Right renal cortex interstitium (tissue), 3 donors: ENCODE measurements at regions not wholly inside any gene's neighbourhood (a gene's known extent, or its start where the extent isn't known, plus 50 kb on each side); places are given as distances from the start of the nearest gene placed in this dataset.
"Not testable (repeated sequence)": the region's sequence is repeated elsewhere in the genome, so short reads cannot be mapped to it uniquely, and the experiment has no call there.

Experiments
- DNase-seq, 3 donors: peaks; one replicate each; pipeline ENCODE4 v3.0.0-alpha.2; 2013; ENCODE audit warnings: low read depth in 3 of 3, low spot score in 2 of 3

DNA sequence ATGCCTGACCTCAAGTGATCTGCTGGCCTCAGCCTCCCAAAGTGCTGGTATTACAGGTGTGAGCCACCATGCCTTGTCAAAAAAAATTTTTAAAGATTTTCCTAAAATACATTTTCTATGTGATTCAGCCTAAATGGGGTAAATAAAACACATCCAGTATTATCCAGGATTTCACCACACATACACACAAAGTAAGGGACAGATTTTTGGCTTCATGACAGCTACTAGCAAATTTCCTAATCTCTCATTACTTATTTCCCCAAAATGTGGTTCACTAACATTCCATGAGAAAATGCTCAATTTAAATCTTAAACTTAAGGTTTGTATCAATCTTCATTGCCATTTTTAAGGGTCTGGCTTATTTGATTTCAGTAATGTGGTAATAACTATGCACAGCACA is 348.5 kb upstream of the INTU start:
- DNase-seq = no peak

DNA sequence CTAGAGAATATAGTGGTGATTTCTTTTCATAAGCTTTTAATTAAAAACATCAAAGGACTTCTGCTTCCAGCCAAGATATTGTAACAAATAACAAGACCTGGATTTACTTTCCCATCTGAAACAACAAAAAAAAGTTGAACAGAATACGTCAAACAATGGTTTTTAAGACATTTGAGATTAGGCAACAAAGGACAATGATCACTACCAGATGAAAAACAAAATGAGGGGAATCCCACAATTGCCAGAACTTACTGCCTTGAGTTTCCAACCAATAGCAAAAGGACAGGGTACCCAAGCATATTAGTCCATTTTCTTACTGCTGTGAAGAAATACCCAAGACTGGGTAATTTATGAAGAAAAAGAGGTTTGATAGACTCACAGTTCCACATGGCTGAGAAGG is 341.4 kb upstream of the INTU start:
- no peak for DNase-seq

DNA sequence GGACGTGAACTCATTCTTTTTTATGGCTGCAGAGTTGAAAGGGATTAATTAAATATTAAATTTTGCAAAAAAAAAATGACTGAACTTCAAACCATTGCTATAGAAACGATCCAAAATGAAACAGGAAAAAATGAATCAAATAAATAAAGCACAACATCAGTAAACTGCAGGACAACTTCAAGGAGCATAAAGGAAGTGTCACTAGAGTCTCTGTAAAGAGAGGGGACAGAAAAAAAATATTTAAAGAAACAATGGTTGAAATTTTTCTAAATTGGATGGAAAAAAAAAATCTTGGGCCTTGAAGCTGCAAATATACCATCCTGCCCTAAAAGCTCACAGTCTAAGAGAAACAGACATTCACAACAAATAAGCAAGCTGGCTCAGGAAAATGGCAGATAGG is 339.3 kb upstream of the INTU start:
- DNase-seq = peak in 1 of 3 donors; percentile 25

DNA sequence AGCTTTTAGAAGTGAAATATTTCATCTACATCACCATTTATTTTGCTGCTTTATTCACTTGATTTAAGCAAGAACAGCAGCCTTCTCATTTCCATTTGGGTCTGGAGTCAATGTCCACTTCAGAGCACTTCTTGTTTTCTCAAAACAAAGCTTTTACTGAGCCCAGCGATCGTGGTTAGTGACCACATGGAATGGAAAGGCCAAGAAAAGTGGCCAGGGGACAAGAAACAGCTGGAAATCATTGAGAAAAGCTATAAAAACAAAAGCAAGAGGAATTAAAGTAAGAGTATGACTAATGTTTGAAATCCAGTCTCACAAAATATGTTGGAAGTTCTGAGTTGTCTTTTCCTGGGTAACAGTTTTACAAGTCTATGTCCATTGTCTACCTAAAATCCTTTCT is 328.4 kb upstream of the INTU start:
- DNase-seq = no peak

DNA sequence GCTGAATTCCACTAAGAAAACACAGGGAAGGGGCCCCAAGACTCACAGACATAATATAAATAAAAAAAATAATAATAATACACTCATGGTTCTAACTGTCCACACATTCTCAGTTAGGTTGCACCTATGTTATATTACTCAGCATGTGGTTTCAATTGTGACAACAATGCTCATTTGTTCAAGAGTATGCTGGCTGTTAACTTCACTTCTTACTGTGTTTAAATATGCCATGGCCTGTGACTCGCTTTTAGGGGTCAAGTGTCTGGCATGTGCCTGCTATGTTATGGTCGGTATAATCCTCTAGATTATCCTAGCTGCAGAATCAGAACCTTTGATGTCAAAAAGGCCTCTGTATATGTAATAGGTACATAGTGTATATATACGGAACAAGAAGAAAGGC is 324.8 kb upstream of the INTU start:
- DNase-seq = no peak

DNA sequence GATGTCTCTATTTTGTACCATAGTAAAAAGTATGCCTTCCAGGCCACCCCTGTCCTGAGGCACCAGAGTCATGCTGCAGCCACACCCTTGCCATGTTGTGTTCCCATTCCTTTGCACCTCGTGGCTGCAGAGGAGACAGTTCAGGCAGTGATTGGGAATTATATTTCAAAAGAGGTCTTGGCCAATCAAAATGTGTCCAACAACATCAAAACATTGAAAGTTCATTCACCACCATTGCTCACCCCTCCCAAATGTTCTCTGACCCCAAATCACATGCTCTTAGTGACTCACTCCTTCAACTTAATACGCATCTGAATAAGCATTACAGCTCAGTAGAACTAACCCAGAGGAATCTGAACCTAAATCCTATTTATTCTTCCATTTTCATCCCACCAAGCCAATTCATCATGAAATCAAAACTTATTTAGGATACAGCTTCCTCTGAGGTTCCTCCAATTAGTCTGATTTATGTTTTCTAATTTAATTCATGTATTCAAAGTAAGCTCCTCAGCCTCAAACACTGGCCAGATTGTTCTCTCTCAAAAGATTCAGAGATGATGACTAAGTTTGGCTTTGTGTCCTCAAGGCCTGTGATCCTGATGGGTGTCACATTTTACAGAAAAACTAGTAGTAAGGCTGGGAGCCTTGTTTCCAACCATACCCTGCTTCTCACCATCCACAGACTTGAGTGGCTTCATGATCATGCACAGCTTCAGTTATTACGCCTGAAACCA is 323.2 kb upstream of the INTU start:
- DNase-seq = no peak

DNA sequence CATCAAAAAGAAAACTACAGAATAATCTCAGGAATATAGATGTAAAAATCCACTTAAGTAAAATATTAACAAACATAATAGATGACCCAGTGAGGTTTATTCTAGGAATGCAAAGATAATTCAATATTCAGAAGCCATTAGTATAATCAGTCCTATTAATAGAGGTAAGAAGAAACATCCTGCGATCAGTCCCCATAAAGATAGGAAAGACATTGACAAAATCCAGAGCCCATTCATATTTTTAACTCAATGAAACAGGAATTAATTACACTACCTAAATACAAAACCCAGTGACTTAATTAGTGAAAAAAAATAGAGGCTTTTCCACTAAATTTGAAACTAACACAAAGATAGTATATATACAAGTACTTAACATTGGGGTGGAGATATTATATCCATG is 321.4 kb upstream of the INTU start:
- DNase-seq = no peak

DNA sequence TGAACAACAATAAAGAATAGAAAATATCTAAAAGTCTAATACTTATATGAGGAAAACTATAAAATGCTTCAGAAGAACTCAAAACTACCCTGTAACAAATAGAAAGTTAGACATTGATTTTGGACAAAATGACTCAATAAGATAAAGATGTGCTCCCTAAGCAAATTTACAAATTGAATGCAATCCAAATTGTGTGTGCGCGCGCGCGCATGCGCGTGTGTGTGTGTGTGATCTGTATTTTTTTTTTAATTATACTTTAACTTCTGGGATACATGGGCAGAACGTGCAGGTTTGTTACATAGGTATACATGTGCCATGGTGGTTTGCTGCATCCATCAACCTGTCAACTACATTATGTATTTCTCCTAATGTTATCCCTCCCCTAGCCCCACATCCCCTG is 320.8 kb upstream of the INTU start:
- no peak for DNase-seq

DNA sequence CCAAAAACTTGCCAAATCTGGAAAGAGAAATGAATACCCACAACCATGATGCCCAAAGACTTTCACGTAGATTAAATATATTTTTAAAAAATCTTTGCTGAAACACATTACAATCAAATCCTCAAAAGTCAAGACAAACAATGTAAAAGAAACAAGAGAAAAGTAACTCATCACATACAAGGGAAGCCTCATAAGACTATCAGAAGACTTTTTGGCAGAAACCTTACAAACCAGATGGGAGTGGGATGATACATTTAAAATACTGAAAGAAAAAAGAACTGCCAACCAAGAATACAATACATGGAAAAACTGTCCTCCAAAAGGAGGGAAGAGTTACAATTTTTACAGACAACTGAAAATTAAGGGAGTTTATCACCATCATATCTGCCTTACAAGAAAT is 319.0 kb upstream of the INTU start:
- no peak for DNase-seq

DNA sequence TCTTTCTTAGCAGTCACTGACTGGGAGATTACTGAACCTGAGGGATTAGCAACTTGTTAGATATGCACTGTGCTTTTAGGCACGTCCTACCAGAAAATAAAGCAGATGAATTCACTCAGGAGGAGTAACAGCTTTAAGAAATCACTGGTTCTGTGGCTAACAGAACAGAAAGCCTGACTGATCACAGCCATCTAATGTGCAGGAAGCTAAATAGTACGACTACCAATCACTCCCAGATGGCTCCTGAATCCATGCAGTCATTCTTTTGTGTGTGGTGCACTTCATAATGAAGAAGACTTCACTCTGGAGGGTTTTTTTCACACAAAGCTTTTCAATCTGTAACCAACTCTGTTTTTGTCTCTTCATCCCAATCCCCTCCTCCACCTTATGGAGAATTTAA is 305.3 kb upstream of the INTU start:
- no peak for DNase-seq

DNA sequence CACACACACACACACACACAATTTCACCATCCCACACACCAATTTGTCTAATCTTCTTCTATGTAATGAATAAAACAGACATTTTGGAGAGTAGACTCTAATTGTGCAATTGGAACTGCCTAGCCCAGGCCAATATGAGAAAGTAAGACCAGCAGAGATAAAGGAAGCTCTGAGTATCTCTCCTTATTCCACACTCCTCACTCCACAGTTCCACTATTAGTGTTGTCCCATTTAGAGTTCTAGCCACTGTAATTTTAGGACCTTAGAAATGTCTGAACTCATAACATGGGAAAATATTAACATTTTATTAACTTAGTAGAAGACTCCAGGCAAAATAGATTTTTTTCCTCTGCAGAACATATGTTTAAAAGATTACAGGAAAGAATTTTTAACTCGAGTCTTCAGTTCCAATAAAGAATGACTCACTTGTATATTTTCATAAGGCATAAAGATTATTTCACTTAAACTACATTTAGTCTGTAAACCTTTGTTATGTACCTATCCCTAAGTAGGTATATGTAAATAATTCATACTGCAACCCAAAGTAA is 297.6 kb upstream of the INTU start:
- no peak for DNase-seq

DNA sequence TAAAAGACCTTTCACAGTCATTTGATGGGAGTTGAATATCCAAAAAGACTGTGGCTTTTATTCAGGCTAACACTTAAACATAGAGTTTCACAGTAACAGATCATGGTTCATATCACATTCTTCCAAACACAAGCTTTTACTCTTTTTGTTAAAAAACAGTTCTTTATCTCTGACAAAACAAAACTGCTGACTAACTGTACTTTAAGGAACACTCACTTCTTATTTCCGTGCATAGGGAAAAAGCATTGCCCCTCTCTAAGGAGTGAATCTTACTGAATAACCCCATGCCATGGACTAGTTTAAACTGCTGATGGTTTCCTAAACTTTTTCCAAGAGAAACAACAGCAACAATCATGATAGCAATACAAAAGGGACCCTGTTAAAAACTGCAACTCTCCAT is 297.0 kb upstream of the INTU start:
- DNase-seq = no peak

DNA sequence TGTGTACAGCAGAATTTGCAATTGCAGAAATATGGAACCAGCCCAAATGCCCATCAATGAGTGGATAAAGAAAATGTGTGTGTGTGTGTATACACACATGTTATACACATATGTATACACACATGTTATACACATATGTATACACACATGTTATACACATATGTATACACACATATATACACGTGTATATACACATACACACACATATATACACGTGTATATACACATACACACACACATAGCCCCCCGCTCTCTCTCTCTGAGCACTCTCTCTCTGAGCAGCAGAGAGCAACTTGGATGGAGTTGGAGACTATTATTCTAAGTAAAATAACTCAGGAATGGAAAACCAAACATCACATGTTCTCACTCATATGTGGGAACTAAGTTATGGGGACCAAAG is 289.6 kb upstream of the INTU start:
- DNase-seq = not testable (repeated sequence)

DNA sequence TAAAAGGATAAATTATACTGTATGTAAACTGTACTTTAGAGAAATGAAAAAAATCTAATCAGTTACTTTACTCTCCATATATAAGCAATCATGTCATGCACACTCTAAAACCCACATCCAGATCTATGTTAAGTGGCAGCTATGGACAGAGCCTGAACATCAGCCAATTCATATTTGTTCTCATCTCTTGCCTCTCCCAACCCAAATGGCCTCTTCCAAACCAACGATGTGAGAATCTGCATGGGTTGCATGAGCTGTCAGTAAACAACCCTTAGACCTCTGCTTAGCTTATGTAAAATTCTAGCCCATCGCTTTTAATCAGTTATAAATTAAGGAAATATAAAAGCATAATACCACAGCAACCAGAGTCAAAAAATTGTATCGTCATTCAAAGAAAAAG is 288.7 kb upstream of the INTU start:
- DNase-seq = no peak

DNA sequence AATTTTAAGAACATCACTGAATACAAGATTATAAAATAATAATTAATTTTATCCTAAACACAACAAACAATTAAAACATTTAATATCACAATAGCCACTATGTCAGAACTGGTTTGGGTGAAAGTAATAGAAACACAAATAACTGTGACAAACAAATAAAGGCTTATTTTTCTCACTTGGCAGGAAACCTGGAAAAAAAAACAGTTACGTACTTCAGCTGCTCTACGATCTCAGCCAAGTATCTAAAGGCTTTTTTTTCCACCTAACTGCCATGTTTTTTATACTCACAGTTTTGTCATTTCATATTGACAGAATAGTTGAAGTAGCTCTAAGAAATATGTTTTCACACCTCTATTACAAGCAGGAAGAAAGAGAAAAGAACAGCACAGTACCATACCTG is 284.8 kb upstream of the INTU start:
- DNase-seq = no peak

DNA sequence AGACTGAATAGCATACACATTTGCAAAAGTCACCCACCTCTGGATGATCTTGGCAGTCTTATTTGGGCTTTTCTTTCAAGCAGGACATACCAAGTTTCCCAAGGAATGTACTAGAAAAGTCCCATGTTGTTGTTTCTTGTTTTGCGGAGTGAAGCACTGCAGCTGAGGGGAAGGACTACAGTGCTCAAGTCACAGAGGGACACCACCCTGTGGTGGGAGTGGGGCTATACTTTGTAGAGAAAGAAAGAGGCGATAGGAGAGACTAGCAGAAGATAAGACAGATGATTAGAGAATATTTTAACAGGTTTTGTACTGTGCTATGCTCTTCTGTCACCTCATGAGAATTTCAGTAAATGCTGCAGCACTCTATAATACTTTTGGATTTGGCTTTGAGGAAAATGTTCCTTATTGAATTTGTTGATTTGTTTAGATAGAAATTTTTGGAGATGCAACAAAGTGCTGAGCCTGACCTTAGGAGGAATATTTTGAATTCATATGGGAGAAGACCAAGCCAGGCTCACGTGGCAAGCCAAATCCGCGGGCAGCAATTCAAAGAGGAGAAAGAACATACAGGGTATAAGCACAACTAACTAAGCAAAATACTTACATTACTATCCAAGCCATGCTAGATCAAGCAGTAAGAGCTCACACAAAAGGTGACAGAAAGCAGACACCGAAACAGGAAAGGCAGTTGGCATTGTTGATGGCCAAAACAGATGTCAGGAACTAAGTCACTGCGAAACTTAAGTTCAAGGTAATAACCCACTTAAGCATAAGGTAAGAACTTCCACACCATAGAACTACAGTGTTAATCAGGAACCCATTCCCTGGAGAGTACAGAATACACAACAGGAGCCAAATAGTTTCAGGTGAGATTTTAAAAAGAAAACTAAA is 280.3 kb upstream of the INTU start:
- no peak for DNase-seq

DNA sequence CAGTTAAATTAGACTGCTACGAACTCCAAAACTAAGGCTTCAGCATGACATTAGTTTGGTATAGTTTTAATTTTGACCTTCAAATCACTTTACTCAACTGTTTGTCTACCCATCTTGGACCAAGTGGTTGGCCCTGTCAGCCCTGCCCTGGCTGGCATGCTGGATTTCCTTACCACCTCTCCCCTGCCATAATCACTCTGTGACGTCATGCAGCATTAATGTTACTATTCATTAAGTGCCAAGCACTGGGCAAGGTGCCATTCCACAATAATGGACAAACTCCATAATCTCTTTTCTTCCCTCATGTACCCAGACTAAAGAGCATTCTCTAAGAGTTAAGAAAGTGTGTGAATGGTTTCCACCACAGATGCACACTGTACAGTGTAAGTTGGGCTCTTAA is 277.0 kb upstream of the INTU start:
- DNase-seq = no peak

DNA sequence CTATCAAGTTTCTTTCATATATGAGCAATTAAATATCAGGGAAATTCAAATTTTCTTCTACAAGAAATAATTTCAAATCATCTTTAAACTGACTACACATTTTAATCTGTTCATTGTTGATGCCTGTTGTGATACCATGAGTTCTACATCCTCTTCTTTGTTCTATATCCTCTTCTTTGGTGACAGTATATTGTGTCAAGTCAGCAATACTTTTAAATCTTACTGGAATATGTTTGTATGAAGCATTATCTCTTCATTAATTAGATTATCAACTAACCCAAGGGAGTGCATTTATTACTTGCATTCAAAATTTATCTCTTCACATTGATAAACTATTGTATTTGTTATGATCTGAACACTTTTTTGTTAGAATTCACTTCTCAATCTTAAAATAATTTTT is 275.0 kb upstream of the INTU start:
- no peak for DNase-seq

DNA sequence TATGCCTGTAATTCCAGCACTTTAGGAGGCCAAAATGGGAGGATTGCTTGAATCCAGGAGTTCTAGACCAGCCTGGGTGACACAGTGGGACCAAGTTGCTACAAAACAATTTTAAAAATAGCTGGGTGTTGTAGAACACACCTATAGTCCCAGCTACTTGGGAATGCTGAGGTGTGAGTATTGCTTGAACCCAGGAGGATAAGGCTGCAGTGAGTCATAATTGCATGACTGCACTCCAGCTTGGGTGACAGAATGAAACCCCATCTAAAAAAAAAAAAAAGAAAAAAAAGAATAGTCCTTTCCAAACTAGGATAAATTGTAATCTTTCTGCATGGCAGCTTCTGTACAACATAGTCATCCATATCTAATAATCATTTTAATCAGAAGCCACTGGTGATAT is 270.1 kb upstream of the INTU start:
- no peak for DNase-seq

DNA sequence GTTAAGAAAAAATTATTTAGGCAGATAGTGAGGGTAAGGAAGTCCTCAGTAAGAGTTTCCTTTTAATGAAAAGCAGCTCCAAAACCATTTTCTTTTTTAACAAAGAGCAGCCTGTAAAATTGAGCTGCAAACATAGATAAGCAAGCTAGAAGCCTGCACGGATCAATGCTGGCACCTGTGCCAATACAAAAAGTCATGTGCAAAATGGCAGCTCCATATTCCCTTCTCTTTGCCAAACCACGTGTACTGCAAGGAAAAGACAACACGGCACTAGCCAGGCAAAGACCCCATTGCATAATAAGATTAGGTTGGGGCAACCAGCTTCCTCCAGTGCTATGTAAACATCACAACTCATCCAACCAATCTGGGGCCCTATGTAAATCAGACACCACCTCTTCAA is 268.4 kb upstream of the INTU start:
- DNase-seq = no peak

DNA sequence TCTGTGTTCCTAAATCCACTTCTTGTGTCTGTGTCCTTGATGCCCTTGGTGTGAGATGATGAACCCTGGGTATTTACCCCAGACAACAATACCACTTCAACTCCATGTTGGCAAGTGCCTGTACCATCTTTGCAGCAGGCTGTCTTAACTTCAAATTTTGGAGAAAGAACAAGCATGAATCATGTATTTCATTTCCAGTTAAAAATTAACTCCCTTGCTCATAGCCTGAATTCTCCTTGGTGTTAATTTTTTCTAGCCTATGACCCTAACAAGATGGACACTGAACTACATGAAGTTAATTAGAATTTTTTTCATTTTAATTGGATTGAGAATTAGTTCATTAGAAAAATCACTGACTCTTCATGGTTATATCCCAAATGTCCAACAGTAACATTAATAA is 267.8 kb upstream of the INTU start:
- DNase-seq = no peak

DNA sequence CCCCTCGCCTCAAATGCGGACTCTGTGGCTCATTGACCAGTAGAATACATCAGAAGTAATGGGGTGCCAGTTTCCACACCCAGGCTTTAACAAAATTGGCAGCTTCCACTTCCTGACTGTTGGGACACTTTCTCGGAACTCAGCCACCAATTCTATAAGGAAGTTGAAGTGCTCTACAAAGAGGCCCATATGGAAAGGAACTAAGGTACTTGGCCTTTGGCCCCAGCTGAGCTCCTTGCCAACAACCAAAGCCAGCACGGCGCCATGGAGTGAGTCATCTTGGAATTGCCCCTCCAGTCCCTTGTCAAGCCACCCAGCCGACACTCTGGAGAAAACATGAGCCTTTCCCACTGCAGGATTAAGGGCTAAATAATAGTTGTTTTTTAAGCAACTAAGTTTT is 262.2 kb upstream of the INTU start:
- DNase-seq = no peak
